ENCODE measurements at regions not wholly inside any gene's neighbourhood (a gene's known extent, or its start where the extent isn't known, plus 50 kb on each side); places are given as distances from the start of the nearest gene placed in this dataset.

GRCh38 chr16:79434771-79435170 lies 165.8 kb downstream of the MAF start:
- TF ChIP-seq ZBTB39 (CRISPR knock-in tag; IDR thresholded peaks at IDR 0.05) (no peak), STAT6 (CRISPR knock-in tag; IDR thresholded peaks at IDR 0.05; ENCODE audit: borderline replicate concordance) (no peak)
